BJ (cell line): ENCODE measurements at regions not wholly inside any gene's neighbourhood (a gene's known extent, or its start where the extent isn't known, plus 50 kb on each side); places are given as distances from the start of the nearest gene placed in this dataset.
"Not testable (repeated sequence)": the region's sequence is repeated elsewhere in the genome, so short reads cannot be mapped to it uniquely, and the experiment has no call there.

ENCODE experiments used
- CTCF ChIA-PET: fragments of 350-600 bp; formaldehyde crosslinking; extraction: SDS; loops from one replicate; lab custom pipeline; 2021; ENCODE audit warnings: antibody characterized with exemption, inconsistent platforms; lab: Yijun Ruan, JAX
- POLR2A ChIA-PET: fragments of 300-600 bp; sonication (Branson Sonifier 250); formaldehyde crosslinking; extraction: SDS; loops from one replicate; lab custom pipeline; 2021; ENCODE audit warnings: antibody characterized with exemption; lab: Charles Lee
- DNase-seq: peaks from one replicate; pipeline ENCODE4 v3.0.0-alpha.2; 2011; ENCODE audit warnings: low read depth
- H3K27me3 ChIP-seq: 2 replicates; pipeline ENCODE4 v1.6.0; 2011; ENCODE audit warnings: low read length; ENCODE audit not compliant: control insufficient read depth, insufficient read depth
- H3K36me3 ChIP-seq: 2 replicates; pipeline ENCODE4 v1.5.1; 2011; ENCODE audit warnings: low read length; ENCODE audit not compliant: control insufficient read depth, insufficient read depth
- H3K4me3 ChIP-seq: 2 replicates; pipeline ENCODE4 v1.5.1; 2011; ENCODE audit warnings: low read depth, mild to moderate bottlenecking, control low read depth, low read length
- TF ChIP-seq, protein P1 (sequence below): IDR thresholded peaks from 2 replicates; pipeline ENCODE4 v1.5.1; 2011; ENCODE audit warnings: low read depth, mild to moderate bottlenecking, control low read depth, inconsistent platforms, low read length, moderate library complexity; ENCODE audit not compliant: insufficient read depth

DNA sequence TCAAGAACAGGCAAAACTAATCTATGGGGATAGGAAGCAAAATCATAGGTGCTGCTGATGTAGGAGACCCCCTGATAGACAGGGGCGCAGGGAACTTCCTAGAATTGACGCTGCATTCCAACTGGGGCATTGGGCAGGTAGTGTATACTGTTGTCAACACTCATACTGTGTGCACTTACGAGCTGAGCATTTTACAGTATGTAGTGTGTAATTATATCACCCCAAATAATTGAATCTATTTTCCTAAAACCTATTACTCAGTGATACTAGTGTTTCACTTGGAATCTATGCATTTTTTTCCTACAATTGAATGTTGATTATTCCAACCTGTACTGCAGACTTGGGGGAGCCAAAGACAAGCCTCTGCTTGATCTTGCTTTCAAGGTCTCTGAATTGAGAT is 207.0 kb upstream of the PRKCQ start:
- Histone ChIP-seq H3K27me3 (no peaks in the 10 kb centered on the region), H3K4me3 (no peak overlapping the region), H3K36me3 (no peaks in the 10 kb centered on the region)
- TF ChIP-seq, protein P1, sequence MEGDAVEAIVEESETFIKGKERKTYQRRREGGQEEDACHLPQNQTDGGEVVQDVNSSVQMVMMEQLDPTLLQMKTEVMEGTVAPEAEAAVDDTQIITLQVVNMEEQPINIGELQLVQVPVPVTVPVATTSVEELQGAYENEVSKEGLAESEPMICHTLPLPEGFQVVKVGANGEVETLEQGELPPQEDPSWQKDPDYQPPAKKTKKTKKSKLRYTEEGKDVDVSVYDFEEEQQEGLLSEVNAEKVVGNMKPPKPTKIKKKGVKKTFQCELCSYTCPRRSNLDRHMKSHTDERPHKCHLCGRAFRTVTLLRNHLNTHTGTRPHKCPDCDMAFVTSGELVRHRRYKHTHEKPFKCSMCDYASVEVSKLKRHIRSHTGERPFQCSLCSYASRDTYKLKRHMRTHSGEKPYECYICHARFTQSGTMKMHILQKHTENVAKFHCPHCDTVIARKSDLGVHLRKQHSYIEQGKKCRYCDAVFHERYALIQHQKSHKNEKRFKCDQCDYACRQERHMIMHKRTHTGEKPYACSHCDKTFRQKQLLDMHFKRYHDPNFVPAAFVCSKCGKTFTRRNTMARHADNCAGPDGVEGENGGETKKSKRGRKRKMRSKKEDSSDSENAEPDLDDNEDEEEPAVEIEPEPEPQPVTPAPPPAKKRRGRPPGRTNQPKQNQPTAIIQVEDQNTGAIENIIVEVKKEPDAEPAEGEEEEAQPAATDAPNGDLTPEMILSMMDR = no peak
- CTCF ChIA-PET = interaction anchor here (0.9 to 1.1 kb wide), 3 partner anchors 19 to 58 kb away, joined by 3 to 5 read pairs (median 4); no protein-coding TSS in a partner anchor
- POLR2A ChIA-PET = no interaction called here
- no peak for DNase-seq

DNA sequence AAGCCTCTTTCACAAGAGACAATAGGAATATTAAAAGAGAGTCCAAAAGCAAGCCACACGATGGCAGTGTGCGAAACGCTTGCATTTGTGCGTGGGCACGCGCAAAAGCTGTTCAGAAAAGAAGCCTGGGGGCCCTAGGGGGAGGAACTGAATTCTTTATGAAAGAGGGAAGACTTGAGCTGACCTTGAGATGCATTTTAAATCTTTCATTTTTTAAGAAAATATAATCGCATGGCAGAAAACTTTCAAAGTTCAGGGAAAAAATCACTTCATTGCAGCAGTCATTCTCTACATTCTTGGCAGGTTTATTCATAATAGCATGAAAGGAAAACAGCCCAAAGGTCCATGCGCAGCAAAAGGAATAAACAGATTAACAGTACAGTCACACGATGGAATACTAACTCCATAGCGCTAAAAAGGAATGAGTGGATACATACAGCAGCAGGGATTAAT is 206.5 kb upstream of the PRKCQ start:
- ChIA-PET POLR2A (no interaction called here), CTCF (interaction anchor here (0.6 to 1.2 kb wide), 7 partner anchors 9 to 65 kb away, joined by 3 to 5 read pairs (median 3); no protein-coding TSS in a partner anchor)
- DNase-seq = no peak
- peak overlapping the region; percentile 6; the same call in 1 of the 2 replicates for H3K4me3 ChIP-seq
- TF ChIP-seq, protein P1 = peak; percentile 71
- H3K36me3 ChIP-seq = no peaks in the 10 kb centered on the region
- H3K27me3 ChIP-seq = no peaks in the 10 kb centered on the region

DNA sequence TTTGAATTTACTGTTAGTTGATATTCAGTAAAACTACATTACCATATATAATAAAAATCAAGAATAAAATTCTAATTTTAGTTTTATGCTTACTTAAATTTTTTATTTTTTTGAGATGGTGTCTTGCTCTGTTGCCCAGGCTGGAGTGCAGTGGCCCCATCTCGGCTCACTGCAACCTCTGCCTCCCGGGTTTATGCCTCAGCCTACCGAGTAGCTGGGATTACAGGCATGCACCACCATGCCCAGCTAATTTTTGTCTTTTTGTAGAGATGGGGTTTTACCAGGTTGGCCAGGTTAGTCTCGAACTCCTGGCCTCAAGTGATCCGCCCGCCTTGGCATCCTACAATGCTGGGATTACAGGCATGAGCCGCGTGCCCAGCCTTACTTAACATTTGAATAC is 204.4 kb upstream of the PRKCQ start:
- H3K27me3 ChIP-seq, DNase-seq, POLR2A ChIA-PET, H3K4me3 ChIP-seq, H3K36me3 ChIP-seq: not testable (repeated sequence)
- CTCF ChIA-PET = interaction anchor here (1.0 kb wide), 1 partner anchor 63 kb away, joined by 4 read pairs; no protein-coding TSS in a partner anchor

DNA sequence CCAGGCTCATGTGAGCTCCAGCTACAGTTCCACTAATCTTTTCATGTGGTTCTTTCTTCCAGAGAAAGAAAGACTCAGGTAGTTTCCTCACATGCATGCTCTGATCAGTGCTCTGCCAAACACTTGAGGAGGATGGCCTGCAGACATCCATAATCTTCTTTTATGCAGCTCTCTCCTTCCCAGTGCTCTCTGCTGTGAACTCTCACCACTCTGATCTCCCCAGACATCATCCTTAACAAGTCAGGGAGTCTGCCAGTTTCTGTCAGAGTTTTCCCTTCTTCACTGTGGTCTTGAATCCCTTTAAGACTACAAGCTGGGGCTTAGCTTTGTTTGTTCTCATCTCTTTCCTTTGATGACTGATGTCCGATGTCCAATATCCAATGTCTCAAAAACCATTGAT is 203.4 kb upstream of the PRKCQ start:
- Histone ChIP-seq H3K27me3 (no peaks in the 10 kb centered on the region), H3K4me3 (no peak overlapping the region), H3K36me3 (no peaks in the 10 kb centered on the region)
- CTCF ChIA-PET = interaction anchor here (1.3 to 2.2 kb wide), 2 partner anchors 26 to 62 kb away, joined by 3 to 6 read pairs; no protein-coding TSS in a partner anchor
- DNase-seq = no peak
- TF ChIP-seq, protein P1 = no peak
- POLR2A ChIA-PET = no interaction called here

DNA sequence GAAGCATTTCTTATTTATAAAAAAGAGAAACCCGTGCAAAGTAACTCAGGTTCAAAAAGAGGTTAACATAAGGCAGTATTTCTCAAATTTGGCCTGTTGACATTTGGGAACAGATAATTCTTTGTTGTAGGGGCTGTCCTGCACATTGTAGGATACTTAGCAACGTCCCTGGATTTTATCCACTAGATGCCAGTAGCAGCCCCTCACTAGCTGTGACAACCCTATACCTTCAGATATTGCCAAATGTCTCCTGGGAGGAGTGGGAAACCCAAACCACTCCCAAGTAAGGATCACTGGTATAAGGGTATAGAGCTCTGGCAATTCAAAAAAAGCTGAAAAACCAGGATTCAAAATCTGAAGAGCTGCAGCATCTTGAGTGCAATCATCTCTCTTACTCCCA is 202.3 kb upstream of the PRKCQ start:
- Histone ChIP-seq H3K4me3 (no peak overlapping the region), H3K36me3 (no peaks in the 10 kb centered on the region), H3K27me3 (no peaks in the 10 kb centered on the region)
- ChIA-PET POLR2A (no interaction called here), CTCF (interaction anchor here (1.3 to 2.2 kb wide), 2 partner anchors 25 to 61 kb away, joined by 3 to 6 read pairs; no protein-coding TSS in a partner anchor)
- DNase-seq = no peak
- TF ChIP-seq, protein P1 = no peak

DNA sequence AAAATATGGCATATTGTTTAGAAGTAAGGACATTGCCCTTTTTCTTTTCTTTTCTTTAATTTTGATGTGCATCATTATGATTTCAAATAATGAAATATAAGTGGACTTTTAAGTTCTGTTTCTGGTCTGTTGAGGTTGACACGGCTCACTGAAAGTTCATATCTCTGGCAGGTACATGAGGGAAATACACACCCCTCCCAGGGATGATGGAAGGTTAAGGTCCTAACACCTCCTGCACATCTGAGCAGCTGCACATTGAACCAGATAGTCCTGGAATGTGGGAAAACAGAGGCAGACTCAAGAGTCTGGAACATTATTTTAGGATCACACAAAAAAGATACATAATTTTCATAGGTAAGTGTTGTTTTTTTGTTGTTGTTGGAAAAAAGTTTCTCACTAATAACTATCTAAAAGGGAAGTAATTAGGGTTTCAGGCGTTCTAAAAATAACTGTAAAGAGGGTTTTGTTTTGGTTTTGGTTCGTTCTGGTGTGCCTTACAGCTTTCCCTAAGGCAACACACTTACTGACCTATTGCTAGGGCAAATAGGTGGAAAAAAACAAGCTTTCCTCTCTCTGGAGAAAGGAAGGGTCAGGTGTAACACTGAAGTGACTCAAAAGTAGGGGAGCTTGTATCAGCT is 201.2 kb upstream of the PRKCQ start:
- H3K4me3 ChIP-seq = no peak overlapping the region

More for the DNA sequence above, 201.2 kb upstream of the PRKCQ start:
- no peak for DNase-seq
- POLR2A ChIA-PET = no interaction called here
- Histone ChIP-seq H3K27me3 (no peaks in the 10 kb centered on the region), H3K36me3 (no peaks in the 10 kb centered on the region)
- CTCF ChIA-PET = interaction anchor here (0.5 to 2.2 kb wide), 2 partner anchors 14 to 60 kb away, joined by 3 to 6 read pairs; no protein-coding TSS in a partner anchor
- TF ChIP-seq, protein P1 = no peak
